Endothelial cell of umbilical vein (primary cell): ENCODE measurements at regions not wholly inside any gene's neighbourhood (a gene's known extent, or its start where the extent isn't known, plus 50 kb on each side); places are given as distances from the start of the nearest gene placed in this dataset.

Experiments
- BruUV-seq: library from RNA; stranded (reverse); fragments of 400-500 nt; replicated peaks from 2 replicates; lab custom pipeline; 2021; lab: Mats Ljungman, UMichigan
- CTCF ChIA-PET: fragments of 300-600, 350-600 bp; sonication (Branson Sonifier 250); formaldehyde crosslinking; loops from one replicate; lab custom pipeline; 2021; ENCODE audit warnings: antibody characterized with exemption, inconsistent platforms; lab: Charles Lee
- POLR2A ChIA-PET: fragments of 300-600, 350-600 bp; sonication (Branson Sonifier 250); formaldehyde crosslinking; loops from one replicate; lab custom pipeline; 2021; ENCODE audit warnings: antibody characterized with exemption, inconsistent platforms; lab: Charles Lee
- DNase-seq: peaks from one replicate; pipeline ENCODE4 v3.0.0-alpha.2; 2011; ENCODE audit warnings: low read depth, low spot score
- FAIRE-seq: peaks from 2 replicates; lab custom pipeline; 2011; peaks lifted over from hg19 to GRCh38; lab: Jason Lieb, UNC
- H2AFZ ChIP-seq: 2 replicates; pipeline ENCODE4 v1.6.0; 2012; ENCODE audit warnings: low read depth, low read length, control low read depth, inconsistent platforms
- H3K27ac ChIP-seq: 2 replicates; pipeline ENCODE4 v1.5.1; 2011; ENCODE audit warnings: low read depth, mild to moderate bottlenecking, control low read depth, low read length, moderate library complexity; ENCODE audit not compliant: insufficient read depth
- H3K27me3 ChIP-seq, 2 experiments: 2 replicates each; pipeline versions ENCODE4 v1.6.0 to v1.6.1; 2011; ENCODE audit warnings: low read length in 2 of 2, mixed read lengths in 1 of 2; ENCODE audit not compliant: control insufficient read depth in 2 of 2, insufficient read depth in 2 of 2
- H3K36me3 ChIP-seq, 2 experiments: 2 replicates in 1 of 2; 3 replicates in 1 of 2; pipeline ENCODE4 v1.5.1; 2011; ENCODE audit warnings: low read length in 2 of 2, mild to moderate bottlenecking in 1 of 2, moderate library complexity in 1 of 2; ENCODE audit not compliant: control insufficient read depth in 2 of 2, insufficient read depth in 2 of 2; ENCODE audit errors: extremely low read depth in 1 of 2
- H3K4me1 ChIP-seq: 3 replicates; pipeline ENCODE4 v1.5.1; 2011; ENCODE audit warnings: mild to moderate bottlenecking, low read length; ENCODE audit not compliant: control insufficient read depth, insufficient read depth; ENCODE audit errors: extremely low read depth
- H3K4me2 ChIP-seq: 2 replicates; pipeline ENCODE4 v1.6.1; 2011; ENCODE audit warnings: low read length, control low read depth, mixed read lengths; ENCODE audit not compliant: insufficient read depth
- H3K4me3 ChIP-seq, 3 experiments: fragments of 200-600 bp in 1 of 3; sonication (generic), shearing (Covaris generic) in 1 of 3; replicated peaks in 1 of 3; 2 replicates each; pipeline ENCODE4 v1.5.1; 2011 to 2016; ENCODE audit warnings: control low read depth in 3 of 3, low read length in 3 of 3, mild to moderate bottlenecking in 2 of 3, inconsistent platforms in 1 of 3, low read depth in 1 of 3, moderate library complexity in 1 of 3; ENCODE audit not compliant: insufficient read depth in 1 of 3
- H3K79me2 ChIP-seq: 2 replicates; pipeline ENCODE4 v1.6.0; 2012; ENCODE audit warnings: low read length, inconsistent platforms; ENCODE audit not compliant: control insufficient read depth, insufficient read depth
- H3K9ac ChIP-seq: replicated peaks from 2 replicates; pipeline ENCODE3; 2011; ENCODE audit warnings: low read length, control low read depth; ENCODE audit not compliant: insufficient read depth; ENCODE audit errors: extremely low read depth
- H3K9me1 ChIP-seq: replicated peaks from 3 replicates; pipeline ENCODE4 v1.6.0; 2011; ENCODE audit warnings: mild to moderate bottlenecking, low read length; ENCODE audit not compliant: control insufficient read depth, insufficient read depth; ENCODE audit errors: extremely low read depth
- H3K9me3 ChIP-seq: replicated peaks from 2 replicates; pipeline ENCODE4 v1.5.1; 2012; ENCODE audit warnings: low read length, inconsistent platforms; ENCODE audit not compliant: control insufficient read depth, insufficient read depth
- H4K20me1 ChIP-seq: replicated peaks from 2 replicates; pipeline ENCODE3; 2011; ENCODE audit warnings: mild to moderate bottlenecking, low read length; ENCODE audit not compliant: control insufficient read depth, insufficient read depth; ENCODE audit errors: extremely low read depth
- EZH2 ChIP-seq: IDR thresholded peaks from 2 replicates; pipeline ENCODE4 v1.6.1; 2012; ENCODE audit warnings: borderline replicate concordance, low read depth, mild to moderate bottlenecking, moderate library complexity, low read length, inconsistent platforms; ENCODE audit not compliant: severe bottlenecking
- FOS ChIP-seq: IDR thresholded peaks from 2 replicates; pipeline ENCODE4 v1.6.1; 2011; ENCODE audit warnings: mild to moderate bottlenecking, low read length, moderate library complexity, borderline replicate concordance; ENCODE audit not compliant: insufficient read depth
- GATA2 ChIP-seq: IDR thresholded peaks from 2 replicates; pipeline ENCODE4 v1.7.0; 2011; ENCODE audit warnings: low read depth, mild to moderate bottlenecking, moderate library complexity, mixed read lengths, low read length; ENCODE audit not compliant: insufficient read length, insufficient read depth
- JUN ChIP-seq: IDR thresholded peaks from 2 replicates; pipeline ENCODE4 v1.6.1; 2011; ENCODE audit warnings: borderline replicate concordance, low read depth; ENCODE audit not compliant: insufficient read length, insufficient read depth
- MYC ChIP-seq: IDR thresholded peaks from one replicate; pipeline ENCODE4 v1.6.1; 2011; ENCODE audit warnings: mild to moderate bottlenecking, low read depth, low read length
- POLR2A ChIP-seq: IDR thresholded peaks from 2 replicates; pipeline ENCODE4 v1.6.1; 2012; ENCODE audit warnings: low read depth, mild to moderate bottlenecking, control low read depth, low read length
- POLR2AphosphoS5 ChIP-seq: IDR thresholded peaks from 2 replicates; pipeline ENCODE4 v1.6.1; 2012; ENCODE audit warnings: low read depth, mild to moderate bottlenecking, control low read depth, low read length, moderate library complexity; ENCODE audit not compliant: insufficient read depth
- dilution Hi-C: fragments of 300-500 bp; cut with MboI; formaldehyde crosslinking; loops from one replicate; pipeline ENCODE4 v1.15.0; 2019; ENCODE audit warnings: low sequenced_read_pairs; ENCODE audit not compliant: extremely low pct_ligation_motif_present
- intact Hi-C: fragments of 100-400 bp; cut with micrococcal nuclease; formaldehyde crosslinking; loops from one replicate; pipeline ENCODE4 v1.10.0; 2022
- TF ChIP-seq, protein P1 (sequence below): IDR thresholded peaks from 2 replicates; pipeline ENCODE4 v1.6.1; 2011; ENCODE audit not compliant: insufficient read depth, insufficient read length
- TF ChIP-seq, protein P2 (sequence below), 2 donors: IDR thresholded peaks; 1 replicate in 1 of 2; 2 replicates in 1 of 2; pipeline ENCODE4 v1.5.1; 2011; ENCODE audit warnings: low read length in 2 of 2, mild to moderate bottlenecking in 2 of 2, moderate library complexity in 2 of 2, control low read depth in 1 of 2, inconsistent platforms in 1 of 2, low read depth in 1 of 2; ENCODE audit not compliant: insufficient read depth in 1 of 2; ENCODE audit errors: extremely low read depth in 1 of 2

DNA sequence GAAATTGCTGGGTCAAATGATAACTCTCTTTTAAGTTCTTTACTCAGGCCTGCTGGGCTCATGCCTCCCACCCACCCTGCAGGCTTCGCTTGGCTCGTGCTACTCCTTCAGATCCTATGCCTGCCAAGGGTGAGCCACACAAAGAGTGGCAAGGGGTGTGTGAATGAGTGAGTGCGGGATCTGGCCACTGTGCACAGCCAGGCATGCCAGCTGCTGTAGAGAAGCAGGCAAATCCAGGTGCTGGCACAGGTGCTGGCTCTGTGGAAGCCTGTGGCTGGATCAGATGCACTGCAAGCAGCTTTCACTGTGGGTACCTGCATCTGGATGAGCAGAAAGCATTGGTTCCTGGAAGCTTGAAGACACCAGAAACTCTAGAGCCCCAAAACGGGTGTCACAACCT is 1055.7 kb upstream of the EPHA6 start:
- Histone ChIP-seq H3K79me2 (no peaks in the 10 kb centered on the region), H3K4me1 (no peaks in the 10 kb centered on the region), H3K4me2 (no peak overlapping the region), H3K9me3 (no peaks in the 10 kb centered on the region), H3K9me1 (no peaks in the 10 kb centered on the region), H3K27me3 (no peaks in the 10 kb centered on the region), H2AFZ (no peak overlapping the region), H3K9ac (no peak overlapping the region), H3K4me3 (no peak overlapping the region), H3K27ac (no peak overlapping the region), H3K36me3 (no peaks in the 10 kb centered on the region), H4K20me1 (no peaks in the 10 kb centered on the region)
- BruUV-seq, result no TSS peak
- dilution Hi-C loops (no loop called here), intact Hi-C loops (no loop called here)
- ChIA-PET CTCF (no interaction called here), POLR2A (no interaction called here)
- DNase-seq (no peak), FAIRE-seq (no peak)
- TF ChIP-seq JUN, result no peak
- TF ChIP-seq FOS, result no peak
- no peak for TF ChIP-seq MYC
- no peak for TF ChIP-seq POLR2A
- TF ChIP-seq, protein P1, sequence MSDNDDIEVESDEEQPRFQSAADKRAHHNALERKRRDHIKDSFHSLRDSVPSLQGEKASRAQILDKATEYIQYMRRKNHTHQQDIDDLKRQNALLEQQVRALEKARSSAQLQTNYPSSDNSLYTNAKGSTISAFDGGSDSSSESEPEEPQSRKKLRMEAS, result no peak
- TF ChIP-seq GATA2, result no peak
- no peak for TF ChIP-seq POLR2AphosphoS5

DNA sequence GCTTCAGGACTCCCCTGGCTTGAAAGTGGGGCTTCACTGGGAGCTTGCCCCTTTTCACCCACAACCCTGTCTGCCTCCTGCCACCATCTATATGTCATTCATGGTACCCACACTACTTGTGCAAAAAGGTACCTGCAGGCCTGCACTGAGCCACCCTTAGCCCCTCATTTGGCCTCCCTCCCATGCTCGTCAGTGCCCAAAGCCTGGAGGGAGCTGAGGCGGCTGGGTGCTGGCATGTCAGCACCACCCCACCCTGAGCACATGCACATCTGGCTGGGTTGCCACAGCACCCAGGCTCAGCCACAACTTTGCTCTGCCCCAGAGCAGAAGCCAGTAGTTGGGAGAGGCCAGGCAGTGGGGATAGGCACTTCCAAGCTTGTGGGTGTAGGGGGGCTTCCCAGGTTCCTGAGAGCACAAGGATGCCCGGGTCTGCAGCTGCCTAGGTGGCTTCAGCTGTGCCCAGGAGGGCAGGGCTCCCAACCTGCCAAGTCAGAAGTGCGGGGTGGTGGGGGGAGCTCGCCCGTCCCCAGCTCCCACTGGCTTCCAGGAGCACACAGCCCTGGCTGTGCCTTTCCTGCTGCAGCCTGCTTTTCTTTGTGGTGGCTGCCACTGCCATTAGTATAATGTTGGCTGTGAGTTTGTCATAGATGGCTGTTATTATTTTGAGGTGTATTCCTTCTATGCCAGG is 1054.6 kb upstream of the EPHA6 start:
- Histone ChIP-seq H3K4me3 (no peak overlapping the region), H3K27ac (no peak overlapping the region), H3K79me2 (no peaks in the 10 kb centered on the region), H4K20me1 (no peaks in the 10 kb centered on the region), H2AFZ (no peak overlapping the region), H3K4me2 (no peak overlapping the region), H3K4me1 (no peaks in the 10 kb centered on the region), H3K36me3 (no peaks in the 10 kb centered on the region), H3K9me3 (no peaks in the 10 kb centered on the region), H3K9me1 (no peaks in the 10 kb centered on the region), H3K27me3 (no peaks in the 10 kb centered on the region), H3K9ac (no peak overlapping the region)
- ChIA-PET CTCF (no interaction called here), POLR2A (no interaction called here)
- no peak for FAIRE-seq
- DNase-seq, result no peak
- TF ChIP-seq MYC (no peak), FOS (no peak), POLR2AphosphoS5 (no peak), GATA2 (no peak), JUN (no peak), POLR2A (no peak), EZH2 (no peak)
- TF ChIP-seq, protein P2, sequence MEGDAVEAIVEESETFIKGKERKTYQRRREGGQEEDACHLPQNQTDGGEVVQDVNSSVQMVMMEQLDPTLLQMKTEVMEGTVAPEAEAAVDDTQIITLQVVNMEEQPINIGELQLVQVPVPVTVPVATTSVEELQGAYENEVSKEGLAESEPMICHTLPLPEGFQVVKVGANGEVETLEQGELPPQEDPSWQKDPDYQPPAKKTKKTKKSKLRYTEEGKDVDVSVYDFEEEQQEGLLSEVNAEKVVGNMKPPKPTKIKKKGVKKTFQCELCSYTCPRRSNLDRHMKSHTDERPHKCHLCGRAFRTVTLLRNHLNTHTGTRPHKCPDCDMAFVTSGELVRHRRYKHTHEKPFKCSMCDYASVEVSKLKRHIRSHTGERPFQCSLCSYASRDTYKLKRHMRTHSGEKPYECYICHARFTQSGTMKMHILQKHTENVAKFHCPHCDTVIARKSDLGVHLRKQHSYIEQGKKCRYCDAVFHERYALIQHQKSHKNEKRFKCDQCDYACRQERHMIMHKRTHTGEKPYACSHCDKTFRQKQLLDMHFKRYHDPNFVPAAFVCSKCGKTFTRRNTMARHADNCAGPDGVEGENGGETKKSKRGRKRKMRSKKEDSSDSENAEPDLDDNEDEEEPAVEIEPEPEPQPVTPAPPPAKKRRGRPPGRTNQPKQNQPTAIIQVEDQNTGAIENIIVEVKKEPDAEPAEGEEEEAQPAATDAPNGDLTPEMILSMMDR (IDR thresholded peaks at IDR 0.05; ENCODE audit: extremely low read depth in 1 of 2, insufficient read depth in 1 of 2, low read depth in 1 of 2, low read length in 2 of 2), result no peak
- TF ChIP-seq, protein P1, result no peak
- BruUV-seq, result no TSS peak
- dilution Hi-C loops (no loop called here), intact Hi-C loops (no loop called here)
